GM21360 (cell line): ENCODE measurements at regions not wholly inside any gene's neighbourhood (a gene's known extent, or its start where the extent isn't known, plus 50 kb on each side); places are given as distances from the start of the nearest gene placed in this dataset.

ENCODE experiments used
- ATAC-seq: cut with Tn5 transposase; IDR thresholded peaks from one replicate; pipeline ENCODE4 v1.9.1; 2021; ENCODE audit warnings: mild to moderate bottlenecking, moderate library complexity; ENCODE audit not compliant: unreplicated experiment

- ATAC-seq: no peak
Measured at GRCh38 chr4:104766676-104767075, 272.0 kb upstream of the CXXC4 start.

- ATAC-seq: peak; percentile 78
Measured at GRCh38 chr4:104772849-104773248, 278.2 kb upstream of the CXXC4 start.

GRCh38 chr4:104795264-104795939 is 300.7 kb upstream of the CXXC4 start:
- peak; percentile 85 for ATAC-seq

GRCh38 chr4:104811727-104812126 is 317.0 kb upstream of the CXXC4 start:
- no peak for ATAC-seq

GRCh38 chr4:104815665-104816064 is 321.0 kb upstream of the CXXC4 start:
- peak; percentile 81 for ATAC-seq

- ATAC-seq: no peak
Measured at GRCh38 chr4:104818579-104818978, 323.9 kb upstream of the CXXC4 start.

- ATAC-seq: no peak
Measured at GRCh38 chr4:104826171-104826570, 320.5 kb upstream of the TET2 start.

- ATAC-seq: no peak
Measured at GRCh38 chr4:104829761-104830160, 316.9 kb upstream of the TET2 start.

GRCh38 chr4:104848597-104849225 is 298.0 kb upstream of the TET2 start:
- no peak for ATAC-seq

GRCh38 chr4:104859601-104860237 is 287.0 kb upstream of the TET2 start:
- ATAC-seq: no peak

- peak; percentile 82 for ATAC-seq
Measured at GRCh38 chr4:104860238-104861123, 286.2 kb upstream of the TET2 start.

GRCh38 chr4:104866809-104867208 is 279.9 kb upstream of the TET2 start:
- no peak for ATAC-seq

- ATAC-seq: peak; percentile 40
Measured at GRCh38 chr4:104868533-104868932, 278.1 kb upstream of the TET2 start.

GRCh38 chr4:104868958-104869357 is 277.7 kb upstream of the TET2 start:
- ATAC-seq: peak; percentile 93

GRCh38 chr4:104869831-104870230 is 276.8 kb upstream of the TET2 start:
- ATAC-seq: no peak

GRCh38 chr4:104870495-104871233 is 276.0 kb upstream of the TET2 start:
- no peak for ATAC-seq

- ATAC-seq: peak; percentile 31
Measured at GRCh38 chr4:104878936-104879335, 267.7 kb upstream of the TET2 start.

- peak; percentile 70 for ATAC-seq
Measured at GRCh38 chr4:104879367-104879766, 267.3 kb upstream of the TET2 start.

GRCh38 chr4:104879854-104880253 is 266.8 kb upstream of the TET2 start:
- no peak for ATAC-seq

- no peak for ATAC-seq
Measured at GRCh38 chr4:104881136-104881886, 265.4 kb upstream of the TET2 start.
